Hepatocyte (in vitro differentiated cells): ENCODE measurements at regions not wholly inside any gene's neighbourhood (a gene's known extent, or its start where the extent isn't known, plus 50 kb on each side); places are given as distances from the start of the nearest gene placed in this dataset.

Experiments used
- CTCF ChIP-seq: fragments of 200-600 bp; sonication (generic); IDR thresholded peaks from 2 replicates; pipeline ENCODE4 v1.5.1; 2016; ENCODE audit warnings: antibody characterized with exemption, mild to moderate bottlenecking; ENCODE audit not compliant: poor library complexity
- EZH2 ChIP-seq: fragments of 200-600 bp; sonication (generic); IDR thresholded peaks from 2 replicates; pipeline ENCODE4 v1.6.1; 2016; ENCODE audit warnings: antibody characterized with exemption, mild to moderate bottlenecking, borderline replicate concordance

GRCh38 chr22:26087816-26088215 lies 81.4 kb upstream of the SEZ6L start:
- TF ChIP-seq CTCF (no peak), EZH2 (no peak)
